Keratinocyte (primary cell): ENCODE measurements at regions not wholly inside any gene's neighbourhood (a gene's known extent, or its start where the extent isn't known, plus 50 kb on each side); places are given as distances from the start of the nearest gene placed in this dataset.

Experiments
- DNase-seq: peaks from one replicate; pipeline ENCODE4 v3.0.0-alpha.2; 2011; ENCODE audit warnings: low read depth, missing footprints, low spot score
- FAIRE-seq: peaks from 2 replicates; lab custom pipeline; 2011; peaks lifted over from hg19 to GRCh38; lab: Jason Lieb, UNC
- H2AFZ ChIP-seq: 2 replicates; pipeline ENCODE4 v1.6.0; 2012; ENCODE audit warnings: low read length, control low read depth, inconsistent platforms; ENCODE audit not compliant: control insufficient read depth
- H3K27ac ChIP-seq: 2 replicates; pipeline ENCODE4 v1.5.1; 2011; ENCODE audit warnings: low read length; ENCODE audit not compliant: control insufficient read depth, insufficient read depth
- H3K27me3 ChIP-seq: 3 replicates; pipeline ENCODE4 v1.6.0; 2011; ENCODE audit warnings: low read length; ENCODE audit not compliant: control insufficient read depth, insufficient read depth; ENCODE audit errors: extremely low read depth
- H3K36me3 ChIP-seq, 2 experiments: 2 replicates in 1 of 2; 3 replicates in 1 of 2; pipeline ENCODE4 v1.5.1; 2011; ENCODE audit warnings: low read length in 2 of 2, mild to moderate bottlenecking in 1 of 2; ENCODE audit not compliant: control insufficient read depth in 2 of 2, insufficient read depth in 2 of 2; ENCODE audit errors: extremely low read depth in 1 of 2
- H3K4me1 ChIP-seq: 3 replicates; pipeline ENCODE4 v1.5.1; 2011; ENCODE audit warnings: low read length; ENCODE audit not compliant: control insufficient read depth, insufficient read depth; ENCODE audit errors: extremely low read depth
- H3K4me2 ChIP-seq: 3 replicates; pipeline ENCODE4 v1.6.0; 2011; ENCODE audit warnings: low read depth, low read length; ENCODE audit not compliant: control insufficient read depth, insufficient read depth; ENCODE audit errors: extremely low read depth
- H3K4me3 ChIP-seq, 3 experiments: fragments of 200-600 bp in 1 of 3; sonication (generic) in 1 of 3; 2 replicates in 2 of 3; 3 replicates in 1 of 3; pipeline ENCODE4 v1.5.1; 2011 to 2016; ENCODE audit warnings: low read length in 3 of 3, mild to moderate bottlenecking in 3 of 3, control low read depth in 2 of 3, inconsistent platforms in 1 of 3, low read depth in 1 of 3, mixed read lengths in 1 of 3, mixed run types in 1 of 3, moderate library complexity in 1 of 3; ENCODE audit not compliant: control insufficient read depth in 2 of 3, insufficient read depth in 2 of 3; ENCODE audit errors: extremely low read depth in 1 of 3
- H3K79me2 ChIP-seq: 2 replicates; pipeline ENCODE4 v1.6.0; 2012; ENCODE audit warnings: low read length; ENCODE audit not compliant: control insufficient read depth, insufficient read depth
- H3K9ac ChIP-seq: 3 replicates; pipeline ENCODE4 v1.6.0; 2011; ENCODE audit warnings: low read length; ENCODE audit not compliant: control insufficient read depth, insufficient read depth; ENCODE audit errors: extremely low read depth
- H3K9me1 ChIP-seq: 3 replicates; pipeline ENCODE4 v1.6.0; 2011; ENCODE audit warnings: low read length; ENCODE audit not compliant: control insufficient read depth, insufficient read depth; ENCODE audit errors: extremely low read depth
- H3K9me3 ChIP-seq: 2 replicates; pipeline ENCODE4 v1.5.1; 2012; ENCODE audit warnings: low read depth, low read length; ENCODE audit not compliant: control insufficient read depth
- H4K20me1 ChIP-seq: 3 replicates; pipeline ENCODE4 v1.6.0; 2011; ENCODE audit warnings: low read length; ENCODE audit not compliant: control insufficient read depth, insufficient read depth; ENCODE audit errors: extremely low read depth
- EZH2 ChIP-seq: IDR thresholded peaks from one replicate; pipeline ENCODE4 v1.6.1; 2012; ENCODE audit warnings: inconsistent platforms, mild to moderate bottlenecking, low read length, moderate library complexity
- dilution Hi-C: fragments of 300-500 bp; cut with MboI; formaldehyde crosslinking; loops from one replicate; pipeline ENCODE4 v1.7.0; 2020; ENCODE audit warnings: low sequenced_read_pairs; ENCODE audit not compliant: extremely low pct_ligation_motif_present
- TF ChIP-seq, protein P1 (sequence below), 3 experiments: IDR thresholded peaks in 1 of 3; conservative IDR thresholded peaks in 1 of 3; optimal IDR thresholded peaks in 1 of 3; 2 replicates in 2 of 3; 3 replicates in 1 of 3; pipeline versions ENCODE3 to v1.5.1; 2011; ENCODE audit warnings: low read length in 3 of 3, mild to moderate bottlenecking in 3 of 3, moderate library complexity in 2 of 3, control low read depth in 1 of 3, inconsistent platforms in 1 of 3; ENCODE audit not compliant: insufficient read depth in 2 of 3; ENCODE audit errors: extremely low read depth in 1 of 3

DNA sequence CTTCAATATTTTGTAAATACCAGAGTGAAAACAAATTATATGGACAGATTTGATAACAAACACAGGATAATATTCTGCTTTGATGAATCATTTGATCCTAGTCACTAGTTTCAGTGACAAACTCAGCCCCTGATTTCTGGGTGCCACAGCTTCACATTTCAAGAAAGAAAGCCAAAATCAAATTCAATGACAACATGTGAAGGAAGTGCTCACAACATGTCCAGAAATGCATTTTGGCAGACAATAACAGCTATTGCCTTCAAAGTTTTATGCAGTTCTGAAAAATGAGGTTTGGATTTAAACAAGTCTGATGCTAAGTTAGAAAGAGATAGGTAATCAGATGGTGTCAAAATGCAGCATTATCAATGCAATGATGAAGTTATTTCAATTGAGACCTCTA lies 106.9 kb upstream of the PIEZO2 start:
- Histone ChIP-seq H4K20me1 (no peaks in the 10 kb centered on the region), H3K79me2 (no peaks in the 10 kb centered on the region), H3K9me1 (no peaks in the 10 kb centered on the region), H3K4me2 (no peak overlapping the region), H3K4me3 (no peak overlapping the region), H3K9me3 (no peaks in the 10 kb centered on the region), H3K27me3 (no peaks in the 10 kb centered on the region), H3K27ac (no peak overlapping the region), H3K9ac (no peak overlapping the region), H3K4me1 (no peaks in the 10 kb centered on the region), H3K36me3 (no peaks in the 10 kb centered on the region), H2AFZ (no peak overlapping the region)
- no peak for TF ChIP-seq EZH2
- TF ChIP-seq, protein P1, sequence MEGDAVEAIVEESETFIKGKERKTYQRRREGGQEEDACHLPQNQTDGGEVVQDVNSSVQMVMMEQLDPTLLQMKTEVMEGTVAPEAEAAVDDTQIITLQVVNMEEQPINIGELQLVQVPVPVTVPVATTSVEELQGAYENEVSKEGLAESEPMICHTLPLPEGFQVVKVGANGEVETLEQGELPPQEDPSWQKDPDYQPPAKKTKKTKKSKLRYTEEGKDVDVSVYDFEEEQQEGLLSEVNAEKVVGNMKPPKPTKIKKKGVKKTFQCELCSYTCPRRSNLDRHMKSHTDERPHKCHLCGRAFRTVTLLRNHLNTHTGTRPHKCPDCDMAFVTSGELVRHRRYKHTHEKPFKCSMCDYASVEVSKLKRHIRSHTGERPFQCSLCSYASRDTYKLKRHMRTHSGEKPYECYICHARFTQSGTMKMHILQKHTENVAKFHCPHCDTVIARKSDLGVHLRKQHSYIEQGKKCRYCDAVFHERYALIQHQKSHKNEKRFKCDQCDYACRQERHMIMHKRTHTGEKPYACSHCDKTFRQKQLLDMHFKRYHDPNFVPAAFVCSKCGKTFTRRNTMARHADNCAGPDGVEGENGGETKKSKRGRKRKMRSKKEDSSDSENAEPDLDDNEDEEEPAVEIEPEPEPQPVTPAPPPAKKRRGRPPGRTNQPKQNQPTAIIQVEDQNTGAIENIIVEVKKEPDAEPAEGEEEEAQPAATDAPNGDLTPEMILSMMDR (optimal IDR thresholded peaks at IDR 0.05 in 1 of 3, IDR thresholded peaks at IDR 0.05 in 1 of 3, conservative IDR thresholded peaks at IDR 0.05 in 1 of 3; ENCODE audit: extremely low read depth in 1 of 3, insufficient read depth in 2 of 3, low read length in 3 of 3): no peak
- FAIRE-seq (no peak), DNase-seq (no peak)
- dilution Hi-C loops: no loop called here

DNA sequence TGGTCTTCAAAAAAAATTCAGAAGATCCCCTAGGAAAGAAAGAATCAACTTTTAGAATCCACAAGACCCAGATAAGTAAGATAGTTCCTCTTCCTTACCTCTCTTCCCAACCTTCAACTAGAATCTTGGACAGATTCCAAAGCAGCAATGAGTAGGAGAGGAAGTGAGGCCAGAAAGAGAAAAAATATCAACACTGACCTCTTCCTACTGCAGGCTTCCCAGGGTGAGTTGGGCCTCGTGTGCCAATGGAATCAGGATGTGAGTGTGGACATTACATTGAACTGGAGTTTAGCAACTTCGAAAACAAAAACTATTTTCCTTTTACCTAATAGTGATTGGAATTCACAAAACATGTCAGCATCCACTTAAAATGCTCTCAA lies 102.5 kb upstream of the PIEZO2 start:
- H3K4me2 ChIP-seq: no peak overlapping the region
- no peak for TF ChIP-seq EZH2
- H3K4me3 ChIP-seq: no peak overlapping the region
- no peak overlapping the region for H3K9ac ChIP-seq
- H3K27me3 ChIP-seq: no peaks in the 10 kb centered on the region
- no peaks in the 10 kb centered on the region for H3K4me1 ChIP-seq
- no peak overlapping the region for H2AFZ ChIP-seq
- H3K9me1 ChIP-seq: no peaks in the 10 kb centered on the region
- DNase-seq (no peak), FAIRE-seq (no peak)
- H4K20me1 ChIP-seq: no peaks in the 10 kb centered on the region
- no peaks in the 10 kb centered on the region for H3K79me2 ChIP-seq
- no peak overlapping the region for H3K27ac ChIP-seq
- no peaks in the 10 kb centered on the region for H3K36me3 ChIP-seq
- dilution Hi-C loops: no loop called here
- peaks cover 2% of the 10 kb centered on the region for H3K9me3 ChIP-seq

DNA sequence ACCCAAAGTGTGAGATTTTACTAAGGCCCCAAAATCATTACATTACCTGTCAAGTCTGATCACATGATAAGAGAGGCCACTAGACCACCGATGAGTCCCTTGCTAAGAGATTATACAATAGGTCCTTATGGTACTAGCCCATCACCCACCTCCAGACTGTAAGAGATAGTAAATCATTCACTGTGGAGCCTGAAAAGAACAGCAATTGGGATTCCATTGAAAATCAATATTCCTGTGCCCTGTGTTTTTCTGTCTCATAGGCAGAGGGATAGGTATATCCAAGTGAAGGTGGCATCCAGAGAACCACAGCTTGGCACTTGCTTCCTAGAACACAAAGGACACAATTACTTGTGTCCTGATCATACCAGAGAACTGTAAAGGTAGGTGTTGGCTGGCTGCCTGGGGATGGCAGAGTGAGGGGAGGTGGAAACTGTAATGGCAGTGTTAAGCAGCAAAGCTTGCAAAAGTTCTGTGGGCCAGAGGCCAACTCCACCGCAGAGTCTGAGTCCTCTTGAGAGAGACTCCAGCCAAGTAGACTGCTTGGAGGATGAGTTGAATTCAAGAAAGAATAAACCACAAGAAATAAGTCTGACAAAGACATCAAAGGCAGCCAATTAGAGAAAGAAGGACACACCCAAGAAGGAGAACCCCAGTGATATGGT lies 102.0 kb upstream of the PIEZO2 start:
- no peak for FAIRE-seq
- Histone ChIP-seq H3K27me3 (no peaks in the 10 kb centered on the region), H3K36me3 (no peaks in the 10 kb centered on the region), H3K27ac (no peak overlapping the region), H4K20me1 (no peaks in the 10 kb centered on the region), H3K4me2 (no peak overlapping the region), H2AFZ (no peak overlapping the region), H3K9me1 (no peaks in the 10 kb centered on the region), H3K4me1 (no peaks in the 10 kb centered on the region), H3K4me3 (no peak overlapping the region), H3K9me3 (peaks cover 2% of the 10 kb centered on the region), H3K79me2 (no peaks in the 10 kb centered on the region), H3K9ac (no peak overlapping the region)
- DNase-seq: no peak
- dilution Hi-C loops: no loop called here
- TF ChIP-seq EZH2: no peak
- TF ChIP-seq, protein P1 (optimal IDR thresholded peaks at IDR 0.05 in 1 of 3, IDR thresholded peaks at IDR 0.05 in 1 of 3, conservative IDR thresholded peaks at IDR 0.05 in 1 of 3; ENCODE audit: extremely low read depth in 1 of 3, insufficient read depth in 2 of 3, low read length in 3 of 3): no peak
